ENCODE measurements at regions not wholly inside any gene's neighbourhood (a gene's known extent, or its start where the extent isn't known, plus 50 kb on each side); places are given as distances from the start of the nearest gene placed in this dataset.
"Not testable (repeated sequence)": the region's sequence is repeated elsewhere in the genome, so short reads cannot be mapped to it uniquely, and the experiment has no call there.

GRCh38 chr13:22893777-22894176, 287.0 kb upstream of the SGCG start:
- no peak for DNase-seq (ENCODE audit: low spot score)

GRCh38 chr13:22897571-22898314, 283.0 kb upstream of the SGCG start:
- DNase-seq (ENCODE audit: low spot score) = no peak

- not testable (repeated sequence) for DNase-seq (ENCODE audit: low spot score)
Observed at GRCh38 chr13:22900416-22900951, 280.3 kb upstream of the SGCG start.

- DNase-seq (ENCODE audit: low spot score) = no peak
Observed at GRCh38 chr13:22903301-22903700, 277.5 kb upstream of the SGCG start.

GRCh38 chr13:22903925-22904324, 276.9 kb upstream of the SGCG start:
- no peak for DNase-seq (ENCODE audit: low spot score)

- no peak for DNase-seq (ENCODE audit: low spot score)
Observed at GRCh38 chr13:22915442-22916082, 265.2 kb upstream of the SGCG start.

- not testable (repeated sequence) for DNase-seq (ENCODE audit: low spot score)
Observed at GRCh38 chr13:22916276-22916675, 264.5 kb upstream of the SGCG start.

GRCh38 chr13:22925881-22926747, 254.7 kb upstream of the SGCG start:
- no peak for DNase-seq (ENCODE audit: low spot score)

GRCh38 chr13:22926748-22927400, 253.9 kb upstream of the SGCG start:
- DNase-seq (ENCODE audit: low spot score) = no peak

GRCh38 chr13:22927845-22928244, 252.9 kb upstream of the SGCG start:
- not testable (repeated sequence) for DNase-seq (ENCODE audit: low spot score)

GRCh38 chr13:22929381-22930126, 251.2 kb upstream of the SGCG start:
- DNase-seq (ENCODE audit: low spot score) = no peak

GRCh38 chr13:22931576-22931975, 249.2 kb upstream of the SGCG start:
- DNase-seq (ENCODE audit: low spot score) = no peak

GRCh38 chr13:22932632-22933412, 248.0 kb upstream of the SGCG start:
- not testable (repeated sequence) for DNase-seq (ENCODE audit: low spot score)

GRCh38 chr13:22933571-22934181, 247.1 kb upstream of the SGCG start:
- DNase-seq (ENCODE audit: low spot score) = no peak

- no peak for DNase-seq (ENCODE audit: low spot score)
Observed at GRCh38 chr13:22934744-22935523, 245.8 kb upstream of the SGCG start.

GRCh38 chr13:22936228-22936627, 244.6 kb upstream of the SGCG start:
- no peak for DNase-seq (ENCODE audit: low spot score)

GRCh38 chr13:22937241-22937640, 243.5 kb upstream of the SGCG start:
- DNase-seq (ENCODE audit: low spot score) = no peak

GRCh38 chr13:22937953-22938352, 242.8 kb upstream of the SGCG start:
- no peak for DNase-seq (ENCODE audit: low spot score)

- no peak for DNase-seq (ENCODE audit: low spot score)
Observed at GRCh38 chr13:22938576-22938975, 242.2 kb upstream of the SGCG start.

Data from activated CD4-positive, alpha-beta T cell treated with anti-CD3 and anti-CD28 coated beads, Interleukin-2, Interleukin-4, amounts not matched to agents 100 ng/mL and 50 ng/mL, durations not matched to agents 16 hours and 8 hours (primary cell).